NCI-H187 (cell line): ENCODE measurements at regions not wholly inside any gene's neighbourhood (a gene's known extent, or its start where the extent isn't known, plus 50 kb on each side); places are given as distances from the start of the nearest gene placed in this dataset.

Experiments
- DNase-seq, 2 experiments: peaks; one replicate each; lab custom pipeline; 2025; lab: John Stamatoyannopoulos, UW

DNA sequence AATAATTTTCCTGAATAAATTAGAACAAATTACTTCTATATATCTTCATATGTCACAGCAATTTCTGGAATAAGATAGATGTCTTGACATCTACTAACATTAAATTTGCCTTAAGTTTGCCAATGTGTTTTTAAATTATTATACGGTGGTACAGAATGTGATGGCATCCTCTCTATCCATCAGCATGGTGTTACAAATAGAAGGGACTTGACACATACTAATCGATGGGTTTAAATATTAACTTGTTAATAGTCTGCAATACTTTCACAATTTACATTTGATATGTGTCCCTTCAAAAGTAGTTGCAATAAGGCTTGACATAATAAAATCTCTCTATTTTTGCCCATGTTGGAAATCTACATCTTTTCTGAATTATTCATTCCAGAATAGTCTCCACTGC lies 65.1 kb upstream of the PRR20A start:
- DNase-seq, result no peak

DNA sequence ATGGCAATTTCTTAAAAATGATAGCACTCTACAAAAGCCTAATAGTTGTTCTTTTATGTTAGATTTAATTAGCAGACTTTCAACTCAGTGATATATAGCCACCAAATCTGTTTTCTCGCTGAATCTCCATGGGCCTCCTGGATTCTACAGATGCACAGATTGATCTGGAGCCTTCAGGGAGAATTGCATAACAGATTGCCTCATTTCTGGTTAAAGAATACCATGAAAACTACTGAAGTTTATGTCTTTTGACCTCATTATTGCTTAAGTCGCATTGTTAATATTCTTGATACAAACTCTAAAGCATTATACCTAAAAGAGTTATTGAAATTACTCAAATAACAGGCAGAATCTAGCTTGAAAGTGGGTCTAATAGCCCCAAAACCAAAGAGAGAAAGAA lies 53.7 kb upstream of the PRR20A start:
- DNase-seq, result no peak
